ENCODE measurements at regions not wholly inside any gene's neighbourhood (a gene's known extent, or its start where the extent isn't known, plus 50 kb on each side); places are given as distances from the start of the nearest gene placed in this dataset.

DNA sequence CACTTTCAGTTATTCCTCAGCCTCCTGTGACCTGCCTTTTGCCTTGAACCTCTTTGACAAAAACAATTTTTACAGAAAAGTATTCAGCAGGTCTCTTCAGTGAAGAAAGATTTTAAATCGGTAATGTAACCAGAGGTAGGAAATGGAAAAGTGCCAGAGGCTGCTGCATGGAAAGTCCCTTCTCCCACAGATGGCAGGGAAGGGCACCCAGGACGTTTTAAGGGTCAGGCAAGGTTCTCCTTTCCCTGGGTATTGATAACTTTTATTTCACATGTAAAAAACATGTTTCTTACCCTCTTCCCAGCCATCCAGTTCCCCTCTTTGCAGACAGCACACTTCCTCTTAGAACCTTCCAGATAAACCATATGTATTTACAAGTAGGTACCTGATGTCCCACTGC is 185.6 kb downstream of the OR4M2 start:
- H3K36me3 ChIP-seq (ENCODE audit: insufficient read depth), result peaks cover 35% of the 10 kb centered on the region
- TF ChIP-seq ZNF331 (CRISPR knock-in tag; IDR thresholded peaks at IDR 0.05; ENCODE audit: low read depth) (no peak), STAT1 (IDR thresholded peaks at IDR 0.05; ENCODE audit: unreplicated experiment) (no peak)
- TF ChIP-seq, protein P1, sequence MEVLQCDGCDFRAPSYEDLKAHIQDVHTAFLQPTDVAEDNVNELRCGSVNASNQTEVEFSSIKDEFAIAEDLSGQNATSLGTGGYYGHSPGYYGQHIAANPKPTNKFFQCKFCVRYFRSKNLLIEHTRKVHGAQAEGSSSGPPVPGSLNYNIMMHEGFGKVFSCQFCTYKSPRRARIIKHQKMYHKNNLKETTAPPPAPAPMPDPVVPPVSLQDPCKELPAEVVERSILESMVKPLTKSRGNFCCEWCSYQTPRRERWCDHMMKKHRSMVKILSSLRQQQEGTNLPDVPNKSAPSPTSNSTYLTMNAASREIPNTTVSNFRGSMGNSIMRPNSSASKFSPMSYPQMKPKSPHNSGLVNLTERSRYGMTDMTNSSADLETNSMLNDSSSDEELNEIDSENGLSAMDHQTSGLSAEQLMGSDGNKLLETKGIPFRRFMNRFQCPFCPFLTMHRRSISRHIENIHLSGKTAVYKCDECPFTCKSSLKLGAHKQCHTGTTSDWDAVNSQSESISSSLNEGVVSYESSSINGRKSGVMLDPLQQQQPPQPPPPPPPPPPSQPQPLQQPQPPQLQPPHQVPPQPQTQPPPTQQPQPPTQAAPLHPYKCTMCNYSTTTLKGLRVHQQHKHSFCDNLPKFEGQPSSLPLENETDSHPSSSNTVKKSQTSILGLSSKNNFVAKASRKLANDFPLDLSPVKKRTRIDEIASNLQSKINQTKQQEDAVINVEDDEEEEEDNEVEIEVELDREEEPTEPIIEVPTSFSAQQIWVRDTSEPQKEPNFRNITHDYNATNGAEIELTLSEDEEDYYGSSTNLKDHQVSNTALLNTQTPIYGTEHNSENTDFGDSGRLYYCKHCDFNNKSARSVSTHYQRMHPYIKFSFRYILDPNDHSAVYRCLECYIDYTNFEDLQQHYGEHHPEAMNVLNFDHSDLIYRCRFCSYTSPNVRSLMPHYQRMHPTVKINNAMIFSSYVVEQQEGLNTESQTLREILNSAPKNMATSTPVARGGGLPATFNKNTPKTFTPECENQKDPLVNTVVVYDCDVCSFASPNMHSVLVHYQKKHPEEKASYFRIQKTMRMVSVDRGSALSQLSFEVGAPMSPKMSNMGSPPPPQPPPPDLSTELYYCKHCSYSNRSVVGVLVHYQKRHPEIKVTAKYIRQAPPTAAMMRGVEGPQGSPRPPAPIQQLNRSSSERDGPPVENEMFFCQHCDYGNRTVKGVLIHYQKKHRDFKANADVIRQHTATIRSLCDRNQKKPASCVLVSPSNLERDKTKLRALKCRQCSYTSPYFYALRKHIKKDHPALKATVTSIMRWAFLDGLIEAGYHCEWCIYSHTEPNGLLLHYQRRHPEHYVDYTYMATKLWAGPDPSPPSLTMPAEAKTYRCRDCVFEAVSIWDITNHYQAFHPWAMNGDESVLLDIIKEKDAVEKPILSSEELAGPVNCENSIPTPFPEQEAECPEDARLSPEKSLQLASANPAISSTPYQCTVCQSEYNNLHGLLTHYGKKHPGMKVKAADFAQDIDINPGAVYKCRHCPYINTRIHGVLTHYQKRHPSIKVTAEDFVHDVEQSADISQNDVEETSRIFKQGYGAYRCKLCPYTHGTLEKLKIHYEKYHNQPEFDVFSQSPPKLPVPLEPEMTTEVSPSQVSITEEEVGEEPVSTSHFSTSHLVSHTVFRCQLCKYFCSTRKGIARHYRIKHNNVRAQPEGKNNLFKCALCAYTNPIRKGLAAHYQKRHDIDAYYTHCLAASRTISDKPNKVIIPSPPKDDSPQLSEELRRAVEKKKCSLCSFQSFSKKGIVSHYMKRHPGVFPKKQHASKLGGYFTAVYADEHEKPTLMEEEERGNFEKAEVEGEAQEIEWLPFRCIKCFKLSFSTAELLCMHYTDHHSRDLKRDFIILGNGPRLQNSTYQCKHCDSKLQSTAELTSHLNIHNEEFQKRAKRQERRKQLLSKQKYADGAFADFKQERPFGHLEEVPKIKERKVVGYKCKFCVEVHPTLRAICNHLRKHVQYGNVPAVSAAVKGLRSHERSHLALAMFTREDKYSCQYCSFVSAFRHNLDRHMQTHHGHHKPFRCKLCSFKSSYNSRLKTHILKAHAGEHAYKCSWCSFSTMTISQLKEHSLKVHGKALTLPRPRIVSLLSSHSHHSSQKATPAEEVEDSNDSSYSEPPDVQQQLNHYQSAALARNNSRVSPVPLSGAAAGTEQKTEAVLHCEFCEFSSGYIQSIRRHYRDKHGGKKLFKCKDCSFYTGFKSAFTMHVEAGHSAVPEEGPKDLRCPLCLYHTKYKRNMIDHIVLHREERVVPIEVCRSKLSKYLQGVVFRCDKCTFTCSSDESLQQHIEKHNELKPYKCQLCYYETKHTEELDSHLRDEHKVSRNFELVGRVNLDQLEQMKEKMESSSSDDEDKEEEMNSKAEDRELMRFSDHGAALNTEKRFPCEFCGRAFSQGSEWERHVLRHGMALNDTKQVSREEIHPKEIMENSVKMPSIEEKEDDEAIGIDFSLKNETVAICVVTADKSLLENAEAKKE (CRISPR knock-in tag; IDR thresholded peaks at IDR 0.05), result no peak
- 0 out of 2 replicates have a peak, but pooled peaks cover 4% of the 10 kb centered on the region for H3K27me3 ChIP-seq (ENCODE audit: insufficient read depth)
- no peaks in the 10 kb centered on the region for H4K20me1 ChIP-seq (replicated peaks; ENCODE audit: insufficient read depth)
- no peaks in the 10 kb centered on the region for H3K79me2 ChIP-seq (replicated peaks; ENCODE audit: insufficient read depth)
- no peaks in the 10 kb centered on the region for H3K4me1 ChIP-seq (ENCODE audit: insufficient read depth)
- Mint-ChIP-seq H3K9me3 (no peaks in the 10 kb centered on the region; the same call in 1 of the 3 replicates), H3K27me3 (ENCODE audit: insufficient read depth, low read depth, poor library complexity) (peaks cover 1% of the 10 kb centered on the region), H3K4me1 (no peaks in the 10 kb centered on the region), H3K27ac (no peak overlapping the region), H3K4me3 (no peak overlapping the region), H3K36me3 (ENCODE audit: low read depth) (peaks cover 15% of the 10 kb centered on the region)
- H3K4me2 ChIP-seq, result no peak overlapping the region
- no peak overlapping the region for H3K4me3 ChIP-seq
- no peak overlapping the region for H2AFZ ChIP-seq
- ATAC-seq, result no peak
- H3K9me2 ChIP-seq (ENCODE audit: insufficient read depth), result no peaks in the 10 kb centered on the region
- no peak overlapping the region for H3K27ac ChIP-seq (ENCODE audit: low read depth)
- DNase-seq (ENCODE audit: low spot score), result no peak
- H3F3A ChIP-seq (replicated peaks; ENCODE audit: low read depth), result no peaks in the 10 kb centered on the region

DNA sequence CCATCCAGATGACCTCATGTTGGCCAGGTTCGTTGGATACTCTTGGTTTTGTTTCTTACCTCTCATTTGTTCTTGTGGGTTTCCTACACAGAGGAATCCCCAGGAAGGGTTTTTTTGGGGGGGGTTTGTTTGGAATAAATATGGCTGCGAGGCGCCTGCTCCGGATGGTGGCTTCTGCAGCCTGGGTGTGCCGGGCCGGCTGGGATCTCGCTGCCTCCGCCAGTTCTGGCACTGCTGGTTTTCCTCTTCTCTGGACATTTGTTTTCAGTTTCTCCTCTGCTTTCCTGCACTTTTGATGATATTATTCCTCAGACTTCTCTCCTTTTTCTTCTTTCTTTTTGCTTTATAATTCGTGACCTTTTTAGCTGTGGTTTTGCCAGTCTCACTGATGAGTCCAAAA is 187.4 kb downstream of the OR4M2 start:
- H3K4me1 Mint-ChIP-seq, result no peaks in the 10 kb centered on the region
- no peak for TF ChIP-seq STAT1 (IDR thresholded peaks at IDR 0.05; ENCODE audit: unreplicated experiment)
- TF ChIP-seq EZH2 (IDR thresholded peaks at IDR 0.05; ENCODE audit: low read depth, unreplicated experiment), result no peak
- no peak for TF ChIP-seq ZNF114 (CRISPR knock-in tag; IDR thresholded peaks at IDR 0.05)
- TF ChIP-seq, protein P2, sequence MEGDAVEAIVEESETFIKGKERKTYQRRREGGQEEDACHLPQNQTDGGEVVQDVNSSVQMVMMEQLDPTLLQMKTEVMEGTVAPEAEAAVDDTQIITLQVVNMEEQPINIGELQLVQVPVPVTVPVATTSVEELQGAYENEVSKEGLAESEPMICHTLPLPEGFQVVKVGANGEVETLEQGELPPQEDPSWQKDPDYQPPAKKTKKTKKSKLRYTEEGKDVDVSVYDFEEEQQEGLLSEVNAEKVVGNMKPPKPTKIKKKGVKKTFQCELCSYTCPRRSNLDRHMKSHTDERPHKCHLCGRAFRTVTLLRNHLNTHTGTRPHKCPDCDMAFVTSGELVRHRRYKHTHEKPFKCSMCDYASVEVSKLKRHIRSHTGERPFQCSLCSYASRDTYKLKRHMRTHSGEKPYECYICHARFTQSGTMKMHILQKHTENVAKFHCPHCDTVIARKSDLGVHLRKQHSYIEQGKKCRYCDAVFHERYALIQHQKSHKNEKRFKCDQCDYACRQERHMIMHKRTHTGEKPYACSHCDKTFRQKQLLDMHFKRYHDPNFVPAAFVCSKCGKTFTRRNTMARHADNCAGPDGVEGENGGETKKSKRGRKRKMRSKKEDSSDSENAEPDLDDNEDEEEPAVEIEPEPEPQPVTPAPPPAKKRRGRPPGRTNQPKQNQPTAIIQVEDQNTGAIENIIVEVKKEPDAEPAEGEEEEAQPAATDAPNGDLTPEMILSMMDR (conservative IDR thresholded peaks at IDR 0.05; ENCODE audit: low read depth in 2 of 2), result no peak
- TF ChIP-seq, protein P3, sequence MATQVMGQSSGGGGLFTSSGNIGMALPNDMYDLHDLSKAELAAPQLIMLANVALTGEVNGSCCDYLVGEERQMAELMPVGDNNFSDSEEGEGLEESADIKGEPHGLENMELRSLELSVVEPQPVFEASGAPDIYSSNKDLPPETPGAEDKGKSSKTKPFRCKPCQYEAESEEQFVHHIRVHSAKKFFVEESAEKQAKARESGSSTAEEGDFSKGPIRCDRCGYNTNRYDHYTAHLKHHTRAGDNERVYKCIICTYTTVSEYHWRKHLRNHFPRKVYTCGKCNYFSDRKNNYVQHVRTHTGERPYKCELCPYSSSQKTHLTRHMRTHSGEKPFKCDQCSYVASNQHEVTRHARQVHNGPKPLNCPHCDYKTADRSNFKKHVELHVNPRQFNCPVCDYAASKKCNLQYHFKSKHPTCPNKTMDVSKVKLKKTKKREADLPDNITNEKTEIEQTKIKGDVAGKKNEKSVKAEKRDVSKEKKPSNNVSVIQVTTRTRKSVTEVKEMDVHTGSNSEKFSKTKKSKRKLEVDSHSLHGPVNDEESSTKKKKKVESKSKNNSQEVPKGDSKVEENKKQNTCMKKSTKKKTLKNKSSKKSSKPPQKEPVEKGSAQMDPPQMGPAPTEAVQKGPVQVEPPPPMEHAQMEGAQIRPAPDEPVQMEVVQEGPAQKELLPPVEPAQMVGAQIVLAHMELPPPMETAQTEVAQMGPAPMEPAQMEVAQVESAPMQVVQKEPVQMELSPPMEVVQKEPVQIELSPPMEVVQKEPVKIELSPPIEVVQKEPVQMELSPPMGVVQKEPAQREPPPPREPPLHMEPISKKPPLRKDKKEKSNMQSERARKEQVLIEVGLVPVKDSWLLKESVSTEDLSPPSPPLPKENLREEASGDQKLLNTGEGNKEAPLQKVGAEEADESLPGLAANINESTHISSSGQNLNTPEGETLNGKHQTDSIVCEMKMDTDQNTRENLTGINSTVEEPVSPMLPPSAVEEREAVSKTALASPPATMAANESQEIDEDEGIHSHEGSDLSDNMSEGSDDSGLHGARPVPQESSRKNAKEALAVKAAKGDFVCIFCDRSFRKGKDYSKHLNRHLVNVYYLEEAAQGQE (IDR thresholded peaks at IDR 0.05; ENCODE audit: unreplicated experiment), result no peak
- no peak for TF ChIP-seq CREB1 (CRISPR knock-in tag; IDR thresholded peaks at IDR 0.05; ENCODE audit: low read depth)
- TF ChIP-seq JUNB (IDR thresholded peaks at IDR 0.05; ENCODE audit: unreplicated experiment), result no peak
- no peak for TF ChIP-seq ZNF331 (CRISPR knock-in tag; IDR thresholded peaks at IDR 0.05; ENCODE audit: low read depth)
- no peak for TF ChIP-seq POLR2AphosphoS5 (IDR thresholded peaks at IDR 0.05; ENCODE audit: low read depth)

More for the DNA sequence above, 187.4 kb downstream of the OR4M2 start:
- 0 out of 2 replicates have a peak, but pooled peaks cover 4% of the 10 kb centered on the region for H3K27me3 ChIP-seq (ENCODE audit: insufficient read depth)
- Mint-ChIP-seq H3K9me3 (no peaks in the 10 kb centered on the region; the same call in 1 of the 3 replicates), H3K4me3 (no peak overlapping the region), H3K36me3 (ENCODE audit: low read depth) (peaks cover 9% of the 10 kb centered on the region), H3K27ac (no peak overlapping the region), H3K27me3 (ENCODE audit: insufficient read depth, low read depth, poor library complexity) (peaks cover 4% of the 10 kb centered on the region)
- no peak overlapping the region for H3K4me3 ChIP-seq
- no peaks in the 10 kb centered on the region for H3K79me2 ChIP-seq (replicated peaks; ENCODE audit: insufficient read depth)
- H3K27ac ChIP-seq (ENCODE audit: low read depth), result no peak overlapping the region
- no peak for DNase-seq (ENCODE audit: low spot score)
- no peaks in the 10 kb centered on the region for H3F3A ChIP-seq (replicated peaks; ENCODE audit: low read depth)
- peaks cover 35% of the 10 kb centered on the region for H3K36me3 ChIP-seq (ENCODE audit: insufficient read depth)
- no peak for ATAC-seq
- H4K20me1 ChIP-seq (replicated peaks; ENCODE audit: insufficient read depth), result no peaks in the 10 kb centered on the region
- H3K4me2 ChIP-seq, result no peak overlapping the region
- H3K4me1 ChIP-seq (ENCODE audit: insufficient read depth), result no peaks in the 10 kb centered on the region
- H2AFZ ChIP-seq, result no peak overlapping the region
- no peaks in the 10 kb centered on the region for H3K9me2 ChIP-seq (ENCODE audit: insufficient read depth)

All from GM23338 (cell line).